Astrocyte (in vitro differentiated cells and primary cell): ENCODE measurements at regions not wholly inside any gene's neighbourhood (a gene's known extent, or its start where the extent isn't known, plus 50 kb on each side); places are given as distances from the start of the nearest gene placed in this dataset.

Experiments used
- DNase-seq: peaks from one replicate; pipeline ENCODE4 v3.0.0-alpha.2; 2010; ENCODE audit warnings: low read depth
- FAIRE-seq: peaks from 2 replicates; lab custom pipeline; 2011; peaks lifted over from hg19 to GRCh38; lab: Jason Lieb, UNC
- H2AFZ ChIP-seq: 2 replicates; pipeline ENCODE4 v1.6.0; 2012; ENCODE audit warnings: low read depth, low read length, inconsistent platforms
- H3K27ac ChIP-seq: 2 replicates; pipeline ENCODE4 v1.5.1; 2011; ENCODE audit warnings: low read depth, low read length, inconsistent platforms
- H3K27me3 ChIP-seq: 2 replicates; pipeline ENCODE4 v1.6.0; 2011; ENCODE audit warnings: low read length, inconsistent platforms; ENCODE audit not compliant: insufficient read depth
- H3K36me3 ChIP-seq: 2 replicates; pipeline ENCODE4 v1.5.1; 2011; ENCODE audit warnings: low read length, inconsistent platforms; ENCODE audit not compliant: insufficient read depth
- H3K4me1 ChIP-seq: 2 replicates; pipeline ENCODE4 v1.5.1; 2011; ENCODE audit warnings: low read length, inconsistent platforms; ENCODE audit not compliant: insufficient read depth
- H3K4me2 ChIP-seq: 2 replicates; pipeline ENCODE4 v1.6.0; 2012; ENCODE audit warnings: low read length, inconsistent platforms
- H3K4me3 ChIP-seq: 2 replicates; pipeline ENCODE4 v1.5.1; 2011; ENCODE audit warnings: low read depth, mild to moderate bottlenecking, low read length, inconsistent platforms; ENCODE audit not compliant: insufficient read depth
- H3K79me2 ChIP-seq: 2 replicates; pipeline ENCODE4 v1.6.0; 2012; ENCODE audit warnings: mild to moderate bottlenecking, low read length, inconsistent platforms; ENCODE audit not compliant: insufficient read depth
- H3K9ac ChIP-seq: 2 replicates; pipeline ENCODE4 v1.6.0; 2012; ENCODE audit warnings: mild to moderate bottlenecking, low read length, inconsistent platforms
- H3K9me3 ChIP-seq: 2 replicates; pipeline ENCODE4 v1.5.1; 2012; ENCODE audit warnings: low read depth, mild to moderate bottlenecking, low read length, inconsistent platforms; ENCODE audit not compliant: insufficient read depth
- H4K20me1 ChIP-seq: 2 replicates; pipeline ENCODE4 v1.6.0; 2012; ENCODE audit warnings: low read length, inconsistent platforms; ENCODE audit not compliant: insufficient read depth
- H3K27ac Mint-ChIP-seq: one replicate; pipeline ENCODE4 v1.8.0; 2021; ENCODE audit warnings: mild to moderate bottlenecking, mixed read lengths; ENCODE audit not compliant: unreplicated experiment
- H3K27me3 Mint-ChIP-seq: one replicate; pipeline ENCODE4 v1.8.0; 2021; ENCODE audit warnings: low read depth, mixed read lengths; ENCODE audit not compliant: unreplicated experiment
- H3K36me3 Mint-ChIP-seq: one replicate; pipeline ENCODE4 v1.8.0; 2021; ENCODE audit warnings: low read depth, mixed read lengths; ENCODE audit not compliant: unreplicated experiment
- H3K4me1 Mint-ChIP-seq: one replicate; pipeline ENCODE4 v1.8.0; 2021; ENCODE audit warnings: low read depth, mixed read lengths; ENCODE audit not compliant: unreplicated experiment
- H3K4me3 Mint-ChIP-seq: one replicate; pipeline ENCODE4 v1.8.0; 2021; ENCODE audit warnings: mild to moderate bottlenecking, moderate library complexity, mixed read lengths; ENCODE audit not compliant: unreplicated experiment
- H3K9me3 Mint-ChIP-seq: one replicate; pipeline ENCODE4 v1.8.0; 2021; ENCODE audit warnings: mild to moderate bottlenecking, mixed read lengths; ENCODE audit not compliant: unreplicated experiment
- CTCF ChIP-seq: IDR thresholded peaks from 2 replicates; pipeline ENCODE4 v1.5.1; 2011; ENCODE audit warnings: low read depth, mild to moderate bottlenecking, inconsistent platforms, low read length, moderate library complexity; ENCODE audit not compliant: insufficient read depth
- EZH2 ChIP-seq: IDR thresholded peaks from 2 replicates; pipeline ENCODE4 v1.6.1; 2012; ENCODE audit warnings: mild to moderate bottlenecking, low read length, inconsistent platforms; ENCODE audit not compliant: insufficient read depth

GRCh38 chr2:55811048-55811447 is 112.5 kb downstream of the EFEMP1 start:
- TF ChIP-seq EZH2 = no peak
- no peak for TF ChIP-seq CTCF
- no peak overlapping the region for H3K27ac Mint-ChIP-seq
- H3K4me2 ChIP-seq = no peak overlapping the region
- no peak overlapping the region for H3K4me3 ChIP-seq
- H2AFZ ChIP-seq = no peak overlapping the region
- H3K27me3 ChIP-seq = no peaks in the 10 kb centered on the region
- no peaks in the 10 kb centered on the region for H3K4me1 ChIP-seq
- H3K27ac ChIP-seq = no peak overlapping the region
- no peaks in the 10 kb centered on the region for H3K9me3 ChIP-seq
- H4K20me1 ChIP-seq = no peaks in the 10 kb centered on the region
- no peak overlapping the region for H3K9ac ChIP-seq
- DNase-seq (no peak), FAIRE-seq (no peak)
- H3K36me3 ChIP-seq = no peaks in the 10 kb centered on the region
- no peak overlapping the region for H3K4me3 Mint-ChIP-seq
- H3K9me3 Mint-ChIP-seq = peaks cover 2% of the 10 kb centered on the region
- H3K36me3 Mint-ChIP-seq = no peaks in the 10 kb centered on the region
- no peaks in the 10 kb centered on the region for H3K27me3 Mint-ChIP-seq
- peaks cover 7% of the 10 kb centered on the region for H3K4me1 Mint-ChIP-seq
- no peaks in the 10 kb centered on the region for H3K79me2 ChIP-seq

- FAIRE-seq = no peak
These were observed 113.0 kb downstream of the EFEMP1 start for GRCh38 chr2:55810622-55811020.

More at GRCh38 chr2:55810622-55811020, 113.0 kb downstream of the EFEMP1 start:
- no peak overlapping the region for H3K4me2 ChIP-seq
- no peaks in the 10 kb centered on the region for H3K27me3 ChIP-seq
- H3K36me3 ChIP-seq = no peaks in the 10 kb centered on the region
- no peak for DNase-seq
- H4K20me1 ChIP-seq = no peaks in the 10 kb centered on the region
- peaks cover 7% of the 10 kb centered on the region for H3K4me1 Mint-ChIP-seq
- no peaks in the 10 kb centered on the region for H3K9me3 Mint-ChIP-seq
- H3K4me3 ChIP-seq = no peak overlapping the region
- H3K79me2 ChIP-seq = no peaks in the 10 kb centered on the region
- no peaks in the 10 kb centered on the region for H3K36me3 Mint-ChIP-seq
- H3K27ac Mint-ChIP-seq = no peak overlapping the region
- no peak overlapping the region for H2AFZ ChIP-seq
- TF ChIP-seq EZH2 = no peak
- TF ChIP-seq CTCF = no peak
- no peak overlapping the region for H3K9ac ChIP-seq
- H3K4me3 Mint-ChIP-seq = no peak overlapping the region
- H3K9me3 ChIP-seq = no peaks in the 10 kb centered on the region
- H3K27ac ChIP-seq = no peak overlapping the region
- H3K27me3 Mint-ChIP-seq = peaks cover 4% of the 10 kb centered on the region
- no peaks in the 10 kb centered on the region for H3K4me1 ChIP-seq
